ENCODE measurements at regions not wholly inside any gene's neighbourhood (a gene's known extent, or its start where the extent isn't known, plus 50 kb on each side); places are given as distances from the start of the nearest gene placed in this dataset.
A peak's percentile ranks its signal among the peaks of the same experiment; 100 is the strongest.

GRCh38 chr1:239736479-239736878 lies 350.1 kb downstream of the CHRM3 start:
- DNase-seq, result no peak

- DNase-seq, result no peak
Observed at GRCh38 chr1:239739375-239739774, 352.3 kb upstream of the FMN2 start.

DNA sequence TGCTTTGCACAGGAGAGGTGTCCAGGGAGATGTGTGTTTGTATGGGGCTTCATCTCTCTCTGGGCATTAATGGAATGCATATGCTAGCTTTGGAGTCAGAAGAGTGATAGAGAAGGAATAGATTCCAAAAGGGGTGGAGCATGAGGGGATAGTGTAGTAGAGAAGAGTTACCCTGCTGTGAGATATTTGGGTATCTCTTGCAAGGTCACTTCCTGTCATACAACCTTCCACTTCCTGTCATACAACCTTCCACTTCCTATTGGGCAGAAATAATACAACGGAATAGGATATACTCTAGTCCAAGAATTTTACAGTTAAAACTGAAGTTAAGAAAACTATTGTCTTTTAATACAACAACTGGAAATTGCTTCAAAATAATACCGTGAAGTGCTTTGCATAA lies 351.8 kb upstream of the FMN2 start:
- no peak for DNase-seq

DNA sequence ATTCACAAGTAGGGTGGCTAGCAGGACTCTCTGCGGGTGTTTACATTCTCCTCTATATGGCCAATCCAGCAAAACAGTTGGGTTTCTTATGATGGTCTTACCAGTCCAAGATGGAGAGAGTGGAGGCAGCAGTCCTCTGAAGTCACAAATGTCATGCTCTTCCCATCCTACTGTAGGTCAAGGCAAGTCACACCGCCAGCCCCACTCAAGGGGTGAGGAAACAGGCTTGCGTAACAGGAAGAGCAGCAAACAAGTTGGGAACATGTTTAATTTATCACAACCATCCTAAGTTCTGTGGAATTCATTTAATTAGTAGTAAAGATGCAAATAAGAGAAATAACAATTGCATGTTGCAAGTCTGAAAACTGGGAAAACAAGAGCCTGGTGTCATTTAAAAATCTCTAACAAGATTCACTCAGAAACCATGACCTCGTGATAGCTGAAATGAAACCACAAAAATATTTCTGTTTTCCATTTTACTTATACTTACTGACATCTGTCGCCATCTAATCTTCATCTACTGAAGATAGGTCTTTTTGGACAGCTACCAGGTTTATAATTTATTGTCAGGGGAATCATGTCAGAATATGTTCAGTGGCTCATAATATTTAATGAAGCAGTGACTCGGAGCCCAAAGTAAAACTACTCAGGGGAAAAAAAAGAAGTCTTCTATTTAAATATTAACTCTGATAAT lies 349.1 kb upstream of the FMN2 start:
- DNase-seq, result peak; percentile 23

DNA sequence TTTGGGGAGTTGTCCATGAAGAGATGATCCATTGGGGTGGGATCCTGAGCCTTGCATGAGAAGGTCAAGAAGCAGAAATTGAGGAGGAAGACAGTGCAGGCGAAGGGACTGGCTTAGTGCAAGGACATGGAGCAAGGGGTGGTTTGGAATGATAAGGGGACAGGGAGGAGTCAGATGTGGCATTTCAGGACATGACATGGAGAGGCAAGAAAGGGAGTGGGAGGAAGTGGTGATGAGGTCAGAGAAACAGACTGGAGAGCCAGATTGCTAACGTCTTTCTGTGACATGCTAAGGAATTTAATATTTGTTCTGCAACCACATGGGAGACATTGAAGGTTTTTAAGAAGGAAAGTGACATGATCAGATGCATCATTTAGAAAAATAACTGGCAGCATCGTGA lies 346.8 kb upstream of the FMN2 start:
- peak; percentile 88 for DNase-seq

DNA sequence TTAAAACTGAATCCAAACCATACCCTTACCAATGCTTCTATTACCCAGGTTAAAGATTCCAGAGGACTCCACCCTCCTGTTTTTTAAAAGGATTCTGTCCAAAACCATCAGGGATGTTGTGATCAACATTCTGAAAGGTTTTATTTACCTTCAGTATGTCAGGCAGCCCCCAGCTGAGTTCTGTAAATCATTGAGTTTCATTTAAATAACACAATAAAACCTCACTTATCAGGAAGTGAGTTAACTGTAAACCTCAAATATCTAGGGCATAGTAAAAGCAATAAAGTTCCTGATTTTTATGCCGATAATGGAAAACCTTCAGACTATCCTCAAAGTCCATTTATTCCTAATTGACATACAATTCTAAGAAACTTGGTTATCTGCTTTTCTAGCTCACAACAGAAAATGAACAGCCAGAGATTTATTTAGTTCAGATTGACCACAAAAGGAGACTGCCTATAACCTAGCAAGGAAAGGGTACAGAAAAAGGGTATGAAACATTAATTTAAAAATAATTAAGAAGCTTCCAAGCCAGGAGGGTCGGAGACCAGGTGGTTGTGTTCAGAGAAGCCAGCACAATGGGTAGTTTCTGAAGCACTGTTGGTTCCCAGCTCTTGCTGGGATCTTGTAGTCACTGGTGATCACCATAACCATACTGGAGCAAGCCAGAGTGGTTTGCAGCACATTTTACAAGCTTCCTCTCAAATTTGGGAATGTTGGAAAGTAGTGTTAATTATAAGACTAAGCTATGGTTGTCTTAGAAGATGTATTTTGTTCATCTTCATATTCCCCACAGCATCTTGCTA lies 336.4 kb upstream of the FMN2 start:
- no peak for DNase-seq

GRCh38 chr1:239757716-239758115 lies 334.0 kb upstream of the FMN2 start:
- no peak for DNase-seq

DNA sequence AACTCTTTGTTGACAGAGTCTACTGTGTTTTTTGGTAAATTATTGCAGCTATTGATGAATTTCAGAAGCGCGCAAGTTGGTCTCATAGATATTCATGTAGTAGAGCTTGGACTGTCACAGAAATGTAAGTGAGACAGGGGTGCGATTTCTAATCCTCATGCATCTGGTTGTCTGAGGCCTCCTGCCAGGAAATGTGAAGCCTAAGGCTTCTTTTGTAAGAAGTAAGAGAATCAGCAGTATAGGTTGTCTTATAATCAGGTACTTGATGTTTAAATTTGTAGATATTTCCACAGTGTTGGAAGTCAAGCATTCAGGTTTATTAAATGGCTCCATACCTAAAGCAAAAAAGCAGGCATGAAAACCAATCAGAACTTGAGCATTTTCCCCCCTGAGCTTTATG lies 332.9 kb upstream of the FMN2 start:
- DNase-seq, result no peak

DNA sequence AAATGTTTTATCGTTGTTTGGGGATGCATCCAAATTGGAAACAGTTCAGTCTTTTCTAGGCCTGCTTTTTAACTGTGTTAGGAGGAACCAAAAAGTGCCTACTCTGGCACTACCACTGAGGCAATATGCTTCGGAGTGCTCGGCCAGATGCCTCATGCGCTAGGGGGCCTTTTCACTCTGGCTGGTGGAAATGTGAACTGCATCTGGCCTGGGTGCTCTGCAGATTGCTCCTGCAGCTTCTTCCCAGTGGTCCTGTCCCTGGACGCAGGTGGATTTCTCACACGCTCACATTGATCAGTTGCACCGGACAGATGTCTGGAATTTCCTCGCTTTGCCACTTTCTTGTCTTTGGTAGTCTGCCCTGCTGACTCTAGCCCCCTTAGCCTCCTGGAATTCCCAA lies 330.2 kb upstream of the FMN2 start:
- DNase-seq, result no peak

GRCh38 chr1:239763850-239764249 lies 327.8 kb upstream of the FMN2 start:
- peak; percentile 55 for DNase-seq

DNA sequence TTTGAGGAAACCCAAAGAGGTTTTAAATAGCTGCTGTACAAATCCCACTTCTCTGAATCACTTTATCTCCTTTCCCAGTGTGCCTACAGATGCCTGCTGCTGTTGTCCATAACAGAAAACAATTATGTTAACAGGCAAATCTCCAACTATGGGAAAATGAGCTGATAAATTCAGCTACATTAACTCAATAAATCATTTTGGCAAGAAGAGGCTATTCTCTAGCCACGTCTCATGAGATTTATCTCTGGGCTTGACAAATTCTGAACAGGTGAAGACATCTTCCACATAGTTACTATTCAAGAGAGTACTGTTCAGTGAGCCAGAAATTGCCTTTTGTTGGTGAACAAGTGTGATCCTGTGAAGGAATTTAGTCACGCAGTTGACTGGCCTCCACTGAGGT lies 327.1 kb upstream of the FMN2 start:
- no peak for DNase-seq

DNA sequence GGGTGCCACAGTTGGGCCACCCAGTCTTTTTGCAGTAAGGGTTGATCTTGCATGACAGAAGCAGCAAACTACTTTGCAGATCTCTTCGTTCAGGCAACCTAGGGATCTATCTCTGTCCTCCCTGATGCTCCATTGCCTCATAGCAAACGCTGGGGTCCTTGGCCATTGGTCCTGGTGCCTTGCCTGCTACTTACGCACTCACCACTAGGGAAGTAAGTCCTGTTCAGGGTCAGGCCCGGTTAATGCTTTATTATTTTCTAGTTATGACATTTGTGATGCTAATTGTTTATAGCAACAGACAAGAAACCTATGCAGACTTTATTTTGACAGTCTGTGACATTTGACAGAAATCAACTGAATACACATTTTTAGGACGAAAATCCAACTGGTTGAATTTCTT lies 326.5 kb upstream of the FMN2 start:
- DNase-seq, result no peak

DNA sequence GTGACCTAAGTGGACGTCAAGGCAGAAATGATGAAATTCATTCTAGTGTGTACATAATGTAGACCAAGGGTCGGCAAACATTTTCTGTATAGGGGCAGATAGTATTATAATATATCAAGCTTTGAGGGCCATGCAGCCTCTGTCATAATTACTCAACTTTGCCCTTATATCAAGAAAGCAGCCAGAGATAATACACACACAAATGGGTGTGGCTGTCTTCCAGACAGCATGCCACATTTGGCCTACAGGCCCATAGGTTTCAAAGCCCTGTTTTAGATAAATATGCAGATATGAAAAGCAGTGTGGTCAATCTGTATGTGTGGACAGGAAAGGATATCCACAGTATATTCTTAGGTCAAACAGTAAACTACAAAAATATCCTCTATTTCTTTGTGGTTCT lies 320.1 kb upstream of the FMN2 start:
- DNase-seq, result peak; percentile 65

GRCh38 chr1:239772446-239772845 lies 319.2 kb upstream of the FMN2 start:
- DNase-seq, result no peak

- DNase-seq, result no peak
Observed at GRCh38 chr1:239775466-239775865, 316.2 kb upstream of the FMN2 start.

DNA sequence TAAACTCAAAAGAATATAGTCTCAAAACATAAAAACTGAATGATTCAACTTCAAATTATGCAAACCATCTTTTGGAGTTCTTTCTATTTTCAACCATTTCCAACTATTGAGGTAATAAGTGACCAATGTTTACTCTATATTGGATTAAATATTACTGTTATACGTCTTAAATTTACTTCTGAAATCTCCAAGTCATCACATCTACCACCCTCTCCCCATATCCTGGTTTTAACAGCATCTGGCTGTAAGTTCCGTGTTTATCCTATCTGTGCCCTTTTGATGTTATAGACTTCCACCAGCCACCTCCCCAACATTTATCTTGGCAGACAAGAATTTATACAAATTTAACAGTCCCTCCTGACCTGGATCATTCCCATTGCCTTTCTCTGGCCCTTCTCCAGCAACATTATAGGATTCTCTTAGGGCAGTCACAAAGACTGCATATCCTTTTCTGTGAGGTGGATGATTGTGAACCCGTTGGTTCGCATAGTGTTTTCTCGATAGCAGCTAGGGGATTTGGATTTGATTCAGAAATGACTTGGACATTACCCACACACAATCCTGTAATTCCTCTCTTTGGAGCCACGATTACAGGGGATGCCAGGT lies 313.4 kb upstream of the FMN2 start:
- DNase-seq, result no peak

GRCh38 chr1:239779962-239780361 lies 311.7 kb upstream of the FMN2 start:
- no peak for DNase-seq

GRCh38 chr1:239784896-239785295 lies 306.8 kb upstream of the FMN2 start:
- DNase-seq, result no peak

- no peak for DNase-seq
Observed at GRCh38 chr1:239785576-239785975, 306.1 kb upstream of the FMN2 start.

DNA sequence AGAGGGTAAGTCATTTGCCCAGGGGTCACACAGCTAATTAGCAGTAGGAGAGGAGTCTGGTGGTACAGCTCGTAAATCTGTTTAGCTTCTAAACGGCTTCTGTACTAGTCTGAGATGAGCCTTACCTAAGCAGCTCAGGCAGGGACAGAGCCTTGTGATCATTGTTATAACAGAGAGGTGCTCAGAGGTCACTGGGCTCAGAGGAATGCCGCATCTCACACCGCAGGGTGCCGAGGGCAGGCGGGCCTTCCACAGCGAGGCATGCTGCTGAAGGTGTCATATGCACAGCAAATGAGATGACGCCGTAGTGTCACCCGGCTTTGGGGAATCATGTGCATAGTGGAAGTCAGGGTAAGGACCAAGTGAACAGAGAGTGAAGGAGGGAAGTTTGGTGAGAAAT lies 305.2 kb upstream of the FMN2 start:
- no peak for DNase-seq

DNA sequence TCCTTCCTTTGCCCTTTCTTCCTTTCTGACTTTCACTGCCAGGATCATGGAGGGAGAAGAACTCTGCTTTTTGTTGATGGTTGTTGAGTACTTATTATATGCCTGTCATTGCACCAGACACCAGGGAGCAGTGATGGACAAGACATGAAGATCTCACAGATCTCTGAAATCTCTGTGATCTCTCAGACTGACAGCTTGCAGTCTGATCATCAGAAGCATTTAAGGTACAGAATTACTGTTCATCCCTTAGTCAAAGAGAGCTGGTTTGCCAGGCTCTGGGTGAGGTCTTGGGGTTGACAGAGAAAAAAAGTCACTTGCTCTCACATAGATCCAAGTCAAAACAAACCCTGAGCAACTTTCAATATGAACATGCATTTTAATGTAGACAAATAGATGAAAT lies 299.5 kb upstream of the FMN2 start:
- no peak for DNase-seq

- DNase-seq, result no peak
Observed at GRCh38 chr1:239795304-239795703, 296.4 kb upstream of the FMN2 start.

DNA sequence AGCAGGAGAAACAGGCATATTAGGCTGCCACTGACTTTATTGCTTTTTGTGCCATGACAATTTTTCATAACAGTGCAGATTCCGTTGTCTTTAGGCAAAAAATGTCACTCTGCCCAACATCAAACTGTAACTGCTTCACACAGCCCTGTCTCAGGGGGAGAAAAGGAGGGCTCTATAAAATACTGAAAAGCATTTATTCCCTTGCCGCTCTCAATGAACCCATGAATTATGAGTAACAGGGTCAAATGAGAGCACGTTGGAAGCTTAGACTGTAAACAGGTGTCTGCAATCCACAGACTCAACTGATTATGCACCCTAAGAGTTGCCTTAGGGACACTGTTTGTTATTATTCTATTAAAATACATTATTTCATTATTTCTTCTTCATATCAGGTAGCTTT lies 292.1 kb upstream of the FMN2 start:
- DNase-seq, result no peak

- DNase-seq, result no peak
Observed at GRCh38 chr1:239800861-239801260, 290.8 kb upstream of the FMN2 start.
